NCI-H2081 (cell line): ENCODE measurements at regions not wholly inside any gene's neighbourhood (a gene's known extent, or its start where the extent isn't known, plus 50 kb on each side); places are given as distances from the start of the nearest gene placed in this dataset.
"Not testable (repeated sequence)": the region's sequence is repeated elsewhere in the genome, so short reads cannot be mapped to it uniquely, and the experiment has no call there.

ENCODE experiments used
- DNase-seq, 2 experiments: peaks; one replicate each; lab custom pipeline; 2025; lab: John Stamatoyannopoulos, UW

GRCh38 chr13:112145551-112146360, 78.8 kb downstream of the SOX1 start:
- no peak for DNase-seq

GRCh38 chr13:112150352-112150751, 83.4 kb downstream of the SOX1 start:
- DNase-seq = no peak

- no peak for DNase-seq
These were observed 85.9 kb downstream of the SOX1 start for GRCh38 chr13:112152846-112153245.

- DNase-seq = no peak
These were observed 86.4 kb downstream of the SOX1 start for GRCh38 chr13:112153364-112153763.

GRCh38 chr13:112153846-112154245, 86.9 kb downstream of the SOX1 start:
- DNase-seq = no peak

GRCh38 chr13:112154301-112155060, 87.5 kb downstream of the SOX1 start:
- no peak for DNase-seq

- DNase-seq = no peak
These were observed 92.0 kb downstream of the SOX1 start for GRCh38 chr13:112158961-112159360.

GRCh38 chr13:112159575-112160547, 92.9 kb downstream of the SOX1 start:
- no peak for DNase-seq

GRCh38 chr13:112160558-112160957, 93.6 kb downstream of the SOX1 start:
- DNase-seq = peak in 1 of 2 experiments; percentile 8

- DNase-seq = peak; percentile 48 to 60
These were observed 94.8 kb downstream of the SOX1 start for GRCh38 chr13:112161521-112162301.

- not testable (repeated sequence) for DNase-seq
These were observed 97.0 kb downstream of the SOX1 start for GRCh38 chr13:112163691-112164660.

- no peak for DNase-seq
These were observed 98.8 kb downstream of the SOX1 start for GRCh38 chr13:112165712-112166111.

GRCh38 chr13:112168761-112169160, 101.8 kb downstream of the SOX1 start:
- peak in 1 of 2 experiments; percentile 5 for DNase-seq

GRCh38 chr13:112169941-112170822, 103.2 kb downstream of the SOX1 start:
- no peak for DNase-seq

GRCh38 chr13:112170823-112171569, 104.0 kb downstream of the SOX1 start:
- no peak for DNase-seq

- no peak for DNase-seq
These were observed 104.6 kb downstream of the SOX1 start for GRCh38 chr13:112171570-112171965.

- DNase-seq = no peak
These were observed 105.1 kb downstream of the SOX1 start for GRCh38 chr13:112172017-112172416.

- no peak for DNase-seq
These were observed 105.8 kb downstream of the SOX1 start for GRCh38 chr13:112172641-112173251.
